ENCODE measurements at regions not wholly inside any gene's neighbourhood (a gene's known extent, or its start where the extent isn't known, plus 50 kb on each side); places are given as distances from the start of the nearest gene placed in this dataset.

- Histone ChIP-seq H3K9ac (ENCODE audit: low read depth in 1 of 2, low read length in 2 of 2) (no peak overlapping the region), H3K36me3 (ENCODE audit: control insufficient read depth in 4 of 4, insufficient read depth in 3 of 4, low read depth in 1 of 4, low read length in 3 of 4) (no peaks in the 10 kb centered on the region), H3K4me3 (ENCODE audit: low read depth in 1 of 3, low read length in 3 of 3) (no peak overlapping the region), H3K27ac (ENCODE audit: low read depth in 1 of 2, low read length in 2 of 2) (no peak overlapping the region), H3K4me1 (ENCODE audit: control insufficient read depth in 4 of 4, insufficient read depth in 4 of 4, low read length in 3 of 4) (no peaks in the 10 kb centered on the region), H3K9me3 (ENCODE audit: control insufficient read depth in 4 of 4, low read length in 3 of 4) (peaks cover 0 to 2% (median 0%) of the 10 kb centered on the region in 4 donors), H3K27me3 (ENCODE audit: control insufficient read depth in 4 of 4, insufficient read depth in 4 of 4, low read length in 3 of 4) (no peaks in the 10 kb centered on the region)
- no peak for DNase-seq (ENCODE audit: low spot score)
- TF ChIP-seq GABPA (IDR thresholded peaks at IDR 0.05 in 1 of 2, conservative IDR thresholded peaks at IDR 0.05 in 1 of 2) = no peak
- TF ChIP-seq YY1 (IDR thresholded peaks at IDR 0.05) = no peak
- TF ChIP-seq ZBTB33 (IDR thresholded peaks at IDR 0.05) = no peak
- no peak for TF ChIP-seq TAF1 (conservative IDR thresholded peaks at IDR 0.05)
- no peak for TF ChIP-seq JUND (IDR thresholded peaks at IDR 0.05)
- TF ChIP-seq REST (IDR thresholded peaks at IDR 0.05) = no peak
- no peak for TF ChIP-seq FOXA2 (IDR thresholded peaks at IDR 0.05)
- TF ChIP-seq SP1 (IDR thresholded peaks at IDR 0.05) = no peak
- no peak for TF ChIP-seq EGR1 (IDR thresholded peaks at IDR 0.05; ENCODE audit: low read depth in 2 of 2)
Observed at GRCh38 chr2:2389215-2389614, 58.1 kb upstream of the MYT1L start.

All from liver (tissue), 6 donors.